Immature natural killer cell (primary cell): ENCODE measurements at regions not wholly inside any gene's neighbourhood (a gene's known extent, or its start where the extent isn't known, plus 50 kb on each side); places are given as distances from the start of the nearest gene placed in this dataset.
"Not testable (repeated sequence)": the region's sequence is repeated elsewhere in the genome, so short reads cannot be mapped to it uniquely, and the experiment has no call there.

Experiments used
- DNase-seq, 3 donors: peaks; one replicate each; pipeline ENCODE4 v3.0.0; 2022; ENCODE audit warnings: mixed read lengths in 1 of 3
- H3K27ac Mint-ChIP-seq, 6 donors: one replicate each; pipeline ENCODE4 v1.8.0; 2020; ENCODE audit warnings: mixed read lengths in 6 of 6, mild to moderate bottlenecking in 5 of 6, inconsistent platforms in 4 of 6, moderate library complexity in 3 of 6
- H3K27me3 Mint-ChIP-seq, 3 donors: one replicate each; pipeline ENCODE4 v1.8.0; 2020 to 2021; ENCODE audit warnings: low read depth in 3 of 3, mild to moderate bottlenecking in 3 of 3, mixed read lengths in 3 of 3, moderate library complexity in 3 of 3, inconsistent platforms in 1 of 3
- H3K36me3 Mint-ChIP-seq, 3 donors: one replicate each; pipeline ENCODE4 v1.8.0; 2020; ENCODE audit warnings: mixed read lengths in 3 of 3, inconsistent platforms in 2 of 3, mild to moderate bottlenecking in 2 of 3
- H3K4me1 Mint-ChIP-seq, 2 donors: one replicate each; pipeline ENCODE4 v1.8.0; 2020; ENCODE audit warnings: inconsistent platforms in 2 of 2, mild to moderate bottlenecking in 2 of 2, mixed read lengths in 2 of 2, moderate library complexity in 1 of 2
- H3K4me3 Mint-ChIP-seq, 5 donors: one replicate each; pipeline ENCODE4 v1.8.0; 2020; ENCODE audit warnings: mild to moderate bottlenecking in 5 of 5, mixed read lengths in 5 of 5, inconsistent platforms in 3 of 5, moderate library complexity in 3 of 5
- H3K9me3 Mint-ChIP-seq, 6 donors: one replicate each; pipeline ENCODE4 v1.8.0; 2020; ENCODE audit warnings: mild to moderate bottlenecking in 6 of 6, mixed read lengths in 6 of 6, inconsistent platforms in 4 of 6, moderate library complexity in 3 of 6

GRCh38 chr9:73095425-73095824 lies 56.2 kb upstream of the ANXA1 start:
- Mint-ChIP-seq H3K4me1 (peaks cover 0 to 7% of the 10 kb centered on the region in 2 donors), H3K36me3 (no peaks in the 10 kb centered on the region), H3K27ac (no peak overlapping the region), H3K4me3 (no peak overlapping the region), H3K9me3 (no peaks in the 10 kb centered on the region), H3K27me3 (peaks cover 0 to 7% (median 2%) of the 10 kb centered on the region in 3 donors)
- DNase-seq: no peak

DNA sequence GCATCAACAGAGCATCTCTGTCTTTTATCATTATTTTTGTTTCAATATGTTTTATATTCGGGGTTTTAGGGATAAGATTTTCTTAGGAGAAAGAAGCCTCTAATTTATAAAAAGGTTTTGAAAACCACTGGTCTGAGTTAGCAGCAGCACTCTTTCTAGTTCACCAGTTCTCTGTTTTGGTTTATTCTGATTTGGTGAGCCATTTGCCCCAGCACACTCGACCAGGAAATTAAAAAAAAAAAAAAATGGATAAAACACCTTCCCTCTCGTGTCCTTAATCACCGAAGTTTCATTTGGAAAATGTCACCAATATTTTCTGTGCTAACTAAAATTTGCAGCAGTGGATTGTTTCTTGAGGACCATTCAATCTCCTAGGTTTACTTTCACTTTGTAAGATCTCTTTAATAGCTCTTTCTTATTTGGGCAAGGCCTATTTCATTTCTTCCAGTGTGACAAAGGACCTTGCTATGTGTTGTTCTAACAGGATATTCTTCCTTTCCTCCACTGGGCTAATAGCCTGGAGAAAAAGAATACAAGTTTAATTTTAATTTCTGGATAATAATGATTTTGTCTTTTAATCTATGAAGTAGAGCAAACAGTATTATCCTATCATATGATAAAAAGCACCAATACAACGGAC lies 57.8 kb upstream of the ANXA1 start:
- Mint-ChIP-seq H3K4me1 (peaks cover 0 to 7% of the 10 kb centered on the region in 2 donors), H3K27me3 (peaks cover 0 to 2% (median 2%) of the 10 kb centered on the region in 3 donors), H3K4me3 (peak overlapping the region; percentile 5 to 65 (median 48)), H3K9me3 (no peaks in the 10 kb centered on the region), H3K27ac (peak overlapping the region in 1 of 6 donors; percentile 6), H3K36me3 (no peaks in the 10 kb centered on the region)
- DNase-seq: no peak

GRCh38 chr9:73093016-73093739 lies 58.5 kb upstream of the ANXA1 start:
- Mint-ChIP-seq H3K9me3 (no peaks in the 10 kb centered on the region), H3K27ac (no peak overlapping the region), H3K36me3 (no peaks in the 10 kb centered on the region), H3K4me1 (peaks cover 0 to 7% of the 10 kb centered on the region in 2 donors), H3K27me3 (peaks cover 0 to 2% (median 2%) of the 10 kb centered on the region in 3 donors), H3K4me3 (no peak overlapping the region)
- DNase-seq: no peak

- Mint-ChIP-seq H3K27ac (no peak overlapping the region), H3K27me3 (peaks cover 0 to 2% (median 2%) of the 10 kb centered on the region in 3 donors), H3K4me1 (peaks cover 0 to 7% of the 10 kb centered on the region in 2 donors), H3K4me3 (no peak overlapping the region), H3K9me3 (no peaks in the 10 kb centered on the region), H3K36me3 (no peaks in the 10 kb centered on the region)
- no peak for DNase-seq
Observed at GRCh38 chr9:73091909-73092308, 59.8 kb upstream of the ANXA1 start.

- no peak overlapping the region for H3K4me3 Mint-ChIP-seq
Observed at GRCh38 chr9:73090214-73090613, 61.5 kb upstream of the ANXA1 start.

GRCh38 chr9:73089304-73089985 lies 62.2 kb upstream of the ANXA1 start:
- peaks cover 1 to 5% (median 2%) of the 10 kb centered on the region in 3 donors for H3K27me3 Mint-ChIP-seq
- no peaks in the 10 kb centered on the region for H3K36me3 Mint-ChIP-seq
- peaks cover 0 to 7% of the 10 kb centered on the region in 2 donors for H3K4me1 Mint-ChIP-seq
- no peaks in the 10 kb centered on the region for H3K9me3 Mint-ChIP-seq
- no peak for DNase-seq
- H3K27ac Mint-ChIP-seq: no peak overlapping the region
- no peak overlapping the region for H3K4me3 Mint-ChIP-seq

More at GRCh38 chr9:73090214-73090613, 61.5 kb upstream of the ANXA1 start:
- H3K27me3 Mint-ChIP-seq: peaks cover 2 to 5% (median 2%) of the 10 kb centered on the region in 3 donors
- no peaks in the 10 kb centered on the region for H3K36me3 Mint-ChIP-seq
- H3K4me1 Mint-ChIP-seq: peaks cover 0 to 7% of the 10 kb centered on the region in 2 donors
- no peak for DNase-seq
- no peak overlapping the region for H3K27ac Mint-ChIP-seq
- H3K9me3 Mint-ChIP-seq: no peaks in the 10 kb centered on the region

GRCh38 chr9:73087876-73088275 lies 63.8 kb upstream of the ANXA1 start:
- H3K4me1 Mint-ChIP-seq, H3K27ac Mint-ChIP-seq, H3K27me3 Mint-ChIP-seq, DNase-seq, H3K4me3 Mint-ChIP-seq, H3K36me3 Mint-ChIP-seq, H3K9me3 Mint-ChIP-seq: not testable (repeated sequence)

DNA sequence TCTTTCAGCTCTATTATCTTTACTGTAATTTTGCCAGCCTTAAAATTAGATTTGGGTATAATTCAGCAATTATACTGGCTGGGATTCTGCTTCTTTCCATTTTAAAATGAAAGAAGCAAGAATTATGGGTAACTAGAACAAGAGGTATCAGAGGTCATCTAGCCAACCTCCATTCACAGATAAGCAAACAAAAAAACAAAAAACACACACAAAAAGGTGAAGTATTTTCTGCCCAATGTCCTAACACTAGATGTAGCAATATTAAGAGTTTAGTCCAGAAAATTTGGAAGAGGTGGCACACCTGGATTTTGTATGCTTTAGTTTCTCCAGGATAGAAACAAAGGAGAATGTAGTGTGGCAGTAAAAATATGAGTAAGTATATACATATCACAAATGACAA lies 68.1 kb upstream of the ANXA1 start:
- Mint-ChIP-seq H3K9me3 (no peaks in the 10 kb centered on the region), H3K4me3 (no peak overlapping the region), H3K27me3 (peaks cover 3 to 15% (median 5%) of the 10 kb centered on the region in 3 donors), H3K27ac (no peak overlapping the region), H3K36me3 (no peaks in the 10 kb centered on the region), H3K4me1 (no peaks in the 10 kb centered on the region)
- DNase-seq: no peak

DNA sequence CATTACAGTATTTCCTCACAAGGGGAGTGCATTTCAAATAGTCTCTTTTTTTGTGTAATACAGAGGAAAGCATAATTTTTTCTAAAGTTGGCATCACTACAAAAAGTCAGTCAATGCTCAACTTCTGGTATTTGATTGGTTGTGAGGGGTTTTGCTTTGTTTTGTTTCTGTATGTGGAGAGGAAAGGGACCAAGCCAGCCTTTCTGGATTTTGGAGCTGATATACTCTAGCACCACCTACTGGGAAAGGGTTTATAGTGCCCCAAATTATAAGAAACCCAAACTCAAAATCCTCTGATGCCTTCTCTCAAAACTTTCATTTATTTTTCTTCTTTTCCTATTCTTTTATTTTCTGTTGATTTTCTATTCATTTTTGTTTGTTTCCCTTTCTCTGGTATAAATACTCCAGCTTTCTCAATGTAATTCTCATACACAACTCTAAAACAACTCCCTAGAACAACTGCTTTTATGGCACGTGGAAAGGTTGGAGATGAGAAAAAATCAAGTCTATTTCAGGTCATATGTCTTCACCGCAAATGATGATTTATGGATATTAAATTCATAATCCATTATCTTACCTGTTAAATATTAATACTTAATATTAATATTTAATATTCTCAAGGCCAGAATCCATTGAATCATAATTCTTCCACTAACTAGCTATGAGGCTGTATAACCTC lies 69.5 kb upstream of the ANXA1 start:
- Mint-ChIP-seq H3K9me3 (no peaks in the 10 kb centered on the region), H3K4me1 (no peaks in the 10 kb centered on the region), H3K4me3 (no peak overlapping the region), H3K36me3 (no peaks in the 10 kb centered on the region), H3K27ac (no peak overlapping the region), H3K27me3 (peaks cover 3 to 15% (median 5%) of the 10 kb centered on the region in 3 donors)
- peak; percentile 5 to 23 (median 16) for DNase-seq

- no peaks in the 10 kb centered on the region for H3K4me1 Mint-ChIP-seq
- H3K9me3 Mint-ChIP-seq: no peaks in the 10 kb centered on the region
- peaks cover 3 to 13% (median 5%) of the 10 kb centered on the region in 3 donors for H3K27me3 Mint-ChIP-seq
- no peak overlapping the region for H3K27ac Mint-ChIP-seq
- DNase-seq: no peak
- no peak overlapping the region for H3K4me3 Mint-ChIP-seq
- no peaks in the 10 kb centered on the region for H3K36me3 Mint-ChIP-seq
Observed at GRCh38 chr9:73080110-73080694, 71.5 kb upstream of the ANXA1 start.

DNA sequence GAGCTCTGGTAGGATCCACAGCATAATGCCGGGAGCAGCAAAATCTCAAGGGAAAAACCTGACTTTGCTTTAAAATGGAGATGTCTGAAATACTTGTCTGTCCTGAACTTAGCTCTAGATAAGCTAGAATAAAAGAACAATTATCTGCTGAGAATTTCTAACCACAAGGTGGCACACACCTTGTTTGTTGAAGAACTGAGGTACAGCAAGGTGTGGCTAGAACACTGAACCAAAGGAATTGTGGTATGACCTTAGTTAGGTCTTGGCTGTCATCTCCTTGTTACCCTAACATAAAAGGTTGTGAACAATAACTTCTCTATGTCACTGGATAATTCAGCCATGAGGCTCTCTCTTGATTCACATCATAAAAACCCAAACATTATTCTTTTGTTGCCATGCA lies 72.3 kb upstream of the ANXA1 start:
- DNase-seq: no peak
- no peak overlapping the region for H3K4me3 Mint-ChIP-seq
- H3K27me3 Mint-ChIP-seq: peaks cover 3 to 13% (median 5%) of the 10 kb centered on the region in 3 donors
- no peak overlapping the region for H3K27ac Mint-ChIP-seq
- H3K36me3 Mint-ChIP-seq: no peaks in the 10 kb centered on the region
- no peaks in the 10 kb centered on the region for H3K4me1 Mint-ChIP-seq
- H3K9me3 Mint-ChIP-seq: no peaks in the 10 kb centered on the region

GRCh38 chr9:73077625-73078030 lies 74.0 kb upstream of the ANXA1 start:
- H3K36me3 Mint-ChIP-seq: no peaks in the 10 kb centered on the region
- H3K9me3 Mint-ChIP-seq: no peaks in the 10 kb centered on the region
- no peaks in the 10 kb centered on the region for H3K4me1 Mint-ChIP-seq
- no peak overlapping the region for H3K27ac Mint-ChIP-seq
- no peak for DNase-seq
- H3K27me3 Mint-ChIP-seq: peaks cover 3 to 15% (median 5%) of the 10 kb centered on the region in 3 donors
- no peak overlapping the region for H3K4me3 Mint-ChIP-seq

DNA sequence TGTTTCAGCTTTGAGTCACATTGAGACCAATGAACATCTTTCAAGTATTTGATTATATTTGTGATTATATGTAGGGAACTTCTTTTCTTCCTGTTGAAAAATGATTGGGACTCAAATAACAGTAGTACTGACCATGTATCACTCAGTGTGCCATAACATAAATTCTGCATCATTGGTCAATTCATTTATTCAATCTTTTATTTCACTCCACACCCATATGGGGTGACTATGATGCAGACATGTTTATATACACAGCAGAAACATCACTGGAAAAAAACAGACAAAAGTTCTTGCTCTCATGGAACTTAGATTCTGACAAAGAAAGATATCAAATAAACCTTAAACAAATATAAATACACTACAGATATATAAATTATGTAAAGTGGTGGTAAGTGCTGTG lies 74.7 kb upstream of the ANXA1 start:
- no peak overlapping the region for H3K4me3 Mint-ChIP-seq
- no peaks in the 10 kb centered on the region for H3K36me3 Mint-ChIP-seq
- DNase-seq: no peak
- H3K27ac Mint-ChIP-seq: no peak overlapping the region
- H3K4me1 Mint-ChIP-seq: no peaks in the 10 kb centered on the region
- no peaks in the 10 kb centered on the region for H3K9me3 Mint-ChIP-seq
- peaks cover 3 to 19% (median 5%) of the 10 kb centered on the region in 3 donors for H3K27me3 Mint-ChIP-seq
